Stomach (tissue), 8 donors: ENCODE measurements at regions not wholly inside any gene's neighbourhood (a gene's known extent, or its start where the extent isn't known, plus 50 kb on each side); places are given as distances from the start of the nearest gene placed in this dataset.

Experiments
- DNase-seq, 2 donors: peaks; one replicate each; pipeline versions ENCODE4 v3.0.0 to v3.0.0-alpha.2; 2013 to 2019
- H3K27ac ChIP-seq, 5 donors: fragments of 200-600 bp in 4 of 5; sonication (generic) in 4 of 5; one replicate each; pipeline ENCODE4 v1.5.1; 2013 to 2019; ENCODE audit warnings: mild to moderate bottlenecking in 1 of 5, moderate library complexity in 1 of 5
- H3K27me3 ChIP-seq, 3 donors: fragments of 200-600 bp; sonication (generic); one replicate each; pipeline ENCODE4 v1.5.1; 2017 to 2019; ENCODE audit warnings: mixed run types in 1 of 3
- H3K36me3 ChIP-seq, 4 donors: fragments of 200-600 bp; sonication (generic); 1 replicate in 3 of 4; 2 replicates in 1 of 4; pipeline ENCODE4 v1.5.1; 2016 to 2019
- H3K4me1 ChIP-seq, 4 donors: fragments of 200-600 bp; sonication (generic); one replicate each; pipeline ENCODE4 v1.5.1; 2016 to 2019
- H3K4me3 ChIP-seq, 4 donors: fragments of 200-600 bp; sonication (generic) in 3 of 4; one replicate each; pipeline ENCODE4 v1.5.1; 2016 to 2019; ENCODE audit warnings: mild to moderate bottlenecking in 1 of 4
- H3K9me3 ChIP-seq, 4 donors: fragments of 200-600 bp; sonication (generic); one replicate each; pipeline ENCODE4 v1.5.1; 2016 to 2019
- CTCF ChIP-seq, 7 experiments: fragments of 450-650 bp in 4 of 7; fragments of 200-600 bp in 3 of 7; sonication (generic) in 3 of 7; IDR thresholded peaks; one replicate each; pipeline ENCODE4 v1.5.1; 2016 to 2019; ENCODE audit warnings: antibody characterized with exemption in 7 of 7, control low read depth in 2 of 7, mild to moderate bottlenecking in 1 of 7
- EP300 ChIP-seq: sonication (generic); formaldehyde crosslinking; IDR thresholded peaks from one replicate; pipeline ENCODE4 v1.6.1; 2017; ENCODE audit warnings: antibody characterized with exemption
- POLR2A ChIP-seq, 4 donors: fragments of 450-650 bp; IDR thresholded peaks; one replicate each; pipeline ENCODE4 v1.6.1; 2016; ENCODE audit warnings: antibody characterized with exemption in 4 of 4, control low read depth in 2 of 4, mild to moderate bottlenecking in 1 of 4, moderate library complexity in 1 of 4
- POLR2AphosphoS5 ChIP-seq, 3 donors: sonication (generic); formaldehyde crosslinking; IDR thresholded peaks; one replicate each; pipeline ENCODE4 v1.6.1; 2016; ENCODE audit warnings: antibody characterized with exemption in 3 of 3
- WGBS, 5 donors: extraction: QIAGEN DNeasy Blood & Tissue Kit in 3 of 5; methylation state at CpG; one replicate each; pipeline versions ENCODE4 v1.1.5 to v1.1.7; 2013 to 2018; 5-methylcytosine and 5-hydroxymethylcytosine counted together
- intact Hi-C: fragments of 100-400 bp; cut with DNase I; formaldehyde crosslinking; loops from one replicate; pipeline ENCODE4 v1.15.1; 2023; ENCODE audit warnings: low total_unique reads
- donor health status: healthy with polysubstance abuse.
- donor health status: Bipolar disorder and iron deficiency.
- donor health status: healthy.

GRCh38 chr13:102940770-102941169 lies 94.9 kb downstream of the ERCC5 start:
- WGBS, 5 donors, result 81 to 94% (median 86%) methylated on average over 1 of the region's 1 CpG
- Histone ChIP-seq H3K27ac (no peak overlapping the region), H3K4me3 (no peak overlapping the region), H3K27me3 (no peaks in the 10 kb centered on the region), H3K9me3 (peaks cover 0 to 28% (median 8%) of the 10 kb centered on the region in 4 donors), H3K4me1 (no peaks in the 10 kb centered on the region), H3K36me3 (no peaks in the 10 kb centered on the region)
- TF ChIP-seq POLR2AphosphoS5 (IDR thresholded peaks at IDR 0.05) (no peak), EP300 (no peak), CTCF (IDR thresholded peaks at IDR 0.05) (no peak), POLR2A (IDR thresholded peaks at IDR 0.05) (no peak)
- DNase-seq, result no peak
- intact Hi-C loops, result no loop called here

- 71 to 80% (median 77%) methylated on average over 5 of the region's 5 CpGs for WGBS, 5 donors
- H3K27ac ChIP-seq, result no peak overlapping the region
- H3K27me3 ChIP-seq, result no peaks in the 10 kb centered on the region
- peaks cover 0 to 28% (median 8%) of the 10 kb centered on the region in 4 donors for H3K9me3 ChIP-seq
- H3K4me1 ChIP-seq, result no peaks in the 10 kb centered on the region
- H3K36me3 ChIP-seq, result no peaks in the 10 kb centered on the region
- no peak overlapping the region for H3K4me3 ChIP-seq
- intact Hi-C loops, result no loop called here
- no peak for DNase-seq
- TF ChIP-seq EP300 (no peak), POLR2A (IDR thresholded peaks at IDR 0.05) (no peak), CTCF (IDR thresholded peaks at IDR 0.05) (no peak)
Observed at GRCh38 chr13:102940143-102940542, 94.3 kb downstream of the ERCC5 start.

- no peak for DNase-seq
- intact Hi-C loops, result no loop called here
- 27 to 44% (median 38%) methylated on average over 2 of the region's 2 CpGs for WGBS, 5 donors
- Histone ChIP-seq H3K36me3 (no peaks in the 10 kb centered on the region), H3K4me3 (no peak overlapping the region), H3K9me3 (peaks cover 0 to 5% (median 0%) of the 10 kb centered on the region in 4 donors), H3K27ac (no peak overlapping the region), H3K4me1 (no peaks in the 10 kb centered on the region), H3K27me3 (no peaks in the 10 kb centered on the region)
- TF ChIP-seq POLR2AphosphoS5 (IDR thresholded peaks at IDR 0.05), result no peak
- TF ChIP-seq CTCF (IDR thresholded peaks at IDR 0.05), result no peak
- TF ChIP-seq EP300, result no peak
- no peak for TF ChIP-seq POLR2A (IDR thresholded peaks at IDR 0.05)
Observed at GRCh38 chr13:102935896-102936321, 90.1 kb downstream of the ERCC5 start.

GRCh38 chr13:102933523-102933922 lies 87.7 kb downstream of the ERCC5 start:
- Histone ChIP-seq H3K4me1 (no peaks in the 10 kb centered on the region), H3K9me3 (no peaks in the 10 kb centered on the region), H3K27me3 (no peaks in the 10 kb centered on the region), H3K4me3 (no peak overlapping the region), H3K27ac (no peak overlapping the region), H3K36me3 (no peaks in the 10 kb centered on the region)
- TF ChIP-seq EP300, result no peak
- TF ChIP-seq POLR2AphosphoS5 (IDR thresholded peaks at IDR 0.05), result no peak
- TF ChIP-seq CTCF (IDR thresholded peaks at IDR 0.05), result no peak
- TF ChIP-seq POLR2A (IDR thresholded peaks at IDR 0.05), result no peak
- intact Hi-C loops, result no loop called here
- WGBS, 5 donors, result 79 to 98% (median 84%) methylated on average over 3 of the region's 3 CpGs
- no peak for DNase-seq
